Activated CD4-positive, alpha-beta T cell treated with anti-CD3 and anti-CD28 coated beads, Interleukin-2, amount 50 U/mL, for 24 hours (primary cell): ENCODE measurements at regions not wholly inside any gene's neighbourhood (a gene's known extent, or its start where the extent isn't known, plus 50 kb on each side); places are given as distances from the start of the nearest gene placed in this dataset.

Experiments used
- DNase-seq, 2 donors: peaks; one replicate each; pipeline ENCODE4 v3.0.0-alpha.2; 2020; ENCODE audit warnings: low read depth in 1 of 2, low spot score in 1 of 2

GRCh38 chr1:36687312-36687711, 204.6 kb upstream of the CSF3R start:
- DNase-seq: no peak

- no peak for DNase-seq
Measured at GRCh38 chr1:36675931-36676562, 193.3 kb upstream of the CSF3R start.

- no peak for DNase-seq
Measured at GRCh38 chr1:36675106-36675505, 192.4 kb upstream of the CSF3R start.

GRCh38 chr1:36673202-36673601, 190.5 kb upstream of the CSF3R start:
- DNase-seq: no peak

- DNase-seq: no peak
Measured at GRCh38 chr1:36669262-36669661, 186.5 kb upstream of the CSF3R start.

- no peak for DNase-seq
Measured at GRCh38 chr1:36667836-36668235, 185.1 kb upstream of the CSF3R start.

- no peak for DNase-seq
Measured at GRCh38 chr1:36667256-36667655, 184.5 kb upstream of the CSF3R start.

GRCh38 chr1:36665478-36666080, 182.9 kb upstream of the CSF3R start:
- DNase-seq: no peak

- DNase-seq: no peak
Measured at GRCh38 chr1:36664571-36665287, 182.0 kb upstream of the CSF3R start.

- no peak for DNase-seq
Measured at GRCh38 chr1:36663772-36664430, 181.2 kb upstream of the CSF3R start.

GRCh38 chr1:36658838-36659237, 176.1 kb upstream of the CSF3R start:
- no peak for DNase-seq

GRCh38 chr1:36657826-36658225, 175.1 kb upstream of the CSF3R start:
- no peak for DNase-seq

GRCh38 chr1:36656838-36657237, 174.1 kb upstream of the CSF3R start:
- no peak for DNase-seq

- DNase-seq: no peak
Measured at GRCh38 chr1:36656271-36656670, 173.6 kb upstream of the CSF3R start.

GRCh38 chr1:36654586-36654985, 171.9 kb upstream of the CSF3R start:
- DNase-seq: no peak

GRCh38 chr1:36653850-36654249, 171.1 kb upstream of the CSF3R start:
- DNase-seq: no peak

- DNase-seq: no peak
Measured at GRCh38 chr1:36652586-36652985, 169.9 kb upstream of the CSF3R start.

- no peak for DNase-seq
Measured at GRCh38 chr1:36652011-36652410, 169.3 kb upstream of the CSF3R start.

- DNase-seq: no peak
Measured at GRCh38 chr1:36651176-36651910, 168.6 kb upstream of the CSF3R start.

GRCh38 chr1:36650200-36651065, 167.7 kb upstream of the CSF3R start:
- peak; percentile 36 to 50 for DNase-seq
